ENCODE measurements at regions not wholly inside any gene's neighbourhood (a gene's known extent, or its start where the extent isn't known, plus 50 kb on each side); places are given as distances from the start of the nearest gene placed in this dataset.

GRCh38 chr18:2139691-2140090, 431.6 kb downstream of the METTL4 start:
- TF ChIP-seq, protein P1, sequence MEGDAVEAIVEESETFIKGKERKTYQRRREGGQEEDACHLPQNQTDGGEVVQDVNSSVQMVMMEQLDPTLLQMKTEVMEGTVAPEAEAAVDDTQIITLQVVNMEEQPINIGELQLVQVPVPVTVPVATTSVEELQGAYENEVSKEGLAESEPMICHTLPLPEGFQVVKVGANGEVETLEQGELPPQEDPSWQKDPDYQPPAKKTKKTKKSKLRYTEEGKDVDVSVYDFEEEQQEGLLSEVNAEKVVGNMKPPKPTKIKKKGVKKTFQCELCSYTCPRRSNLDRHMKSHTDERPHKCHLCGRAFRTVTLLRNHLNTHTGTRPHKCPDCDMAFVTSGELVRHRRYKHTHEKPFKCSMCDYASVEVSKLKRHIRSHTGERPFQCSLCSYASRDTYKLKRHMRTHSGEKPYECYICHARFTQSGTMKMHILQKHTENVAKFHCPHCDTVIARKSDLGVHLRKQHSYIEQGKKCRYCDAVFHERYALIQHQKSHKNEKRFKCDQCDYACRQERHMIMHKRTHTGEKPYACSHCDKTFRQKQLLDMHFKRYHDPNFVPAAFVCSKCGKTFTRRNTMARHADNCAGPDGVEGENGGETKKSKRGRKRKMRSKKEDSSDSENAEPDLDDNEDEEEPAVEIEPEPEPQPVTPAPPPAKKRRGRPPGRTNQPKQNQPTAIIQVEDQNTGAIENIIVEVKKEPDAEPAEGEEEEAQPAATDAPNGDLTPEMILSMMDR (IDR thresholded peaks at IDR 0.05; ENCODE audit: low read depth, low read length, missing control alignments) = no peak
- Histone ChIP-seq H3K36me3 (replicated peaks) (no peaks in the 10 kb centered on the region), H3K4me3 (ENCODE audit: low read depth, low read length) (no peak overlapping the region), H3K27me3 (replicated peaks) (no peaks in the 10 kb centered on the region), H3K27ac (no peak overlapping the region)
- no peak for DNase-seq
- in situ Hi-C loops (cut with HindIII; ENCODE audit: low pct_ligation_motif_present, low sequenced_read_pairs) = no loop called here

DNA sequence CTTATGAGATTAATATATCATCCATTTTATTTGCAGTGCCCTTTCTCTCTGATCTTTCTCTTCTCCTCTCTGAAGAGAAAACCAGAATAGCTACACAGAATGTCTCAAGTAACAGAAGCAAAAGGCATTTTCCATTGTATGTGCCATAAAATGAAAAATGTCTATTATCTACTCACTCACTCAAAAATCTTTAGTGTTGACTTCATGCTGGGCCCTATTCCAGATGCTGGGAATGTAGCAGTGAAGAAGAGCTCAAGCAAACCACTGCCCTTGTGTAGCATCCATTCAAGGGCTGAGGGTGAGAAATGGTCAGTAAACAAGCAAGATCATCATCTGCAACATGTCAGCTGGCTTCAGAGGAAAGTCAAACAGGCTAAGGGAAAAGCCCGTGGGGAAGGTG, 427.7 kb downstream of the METTL4 start:
- H3K27ac ChIP-seq = no peak overlapping the region
- TF ChIP-seq, protein P1 (IDR thresholded peaks at IDR 0.05; ENCODE audit: low read depth, low read length, missing control alignments) = no peak
- no peak for DNase-seq
- no peaks in the 10 kb centered on the region for H3K36me3 ChIP-seq (replicated peaks)
- in situ Hi-C loops (cut with HindIII; ENCODE audit: low pct_ligation_motif_present, low sequenced_read_pairs) = no loop called here
- no peaks in the 10 kb centered on the region for H3K27me3 ChIP-seq (replicated peaks)
- no peak overlapping the region for H3K4me3 ChIP-seq (ENCODE audit: low read depth, low read length)

DNA sequence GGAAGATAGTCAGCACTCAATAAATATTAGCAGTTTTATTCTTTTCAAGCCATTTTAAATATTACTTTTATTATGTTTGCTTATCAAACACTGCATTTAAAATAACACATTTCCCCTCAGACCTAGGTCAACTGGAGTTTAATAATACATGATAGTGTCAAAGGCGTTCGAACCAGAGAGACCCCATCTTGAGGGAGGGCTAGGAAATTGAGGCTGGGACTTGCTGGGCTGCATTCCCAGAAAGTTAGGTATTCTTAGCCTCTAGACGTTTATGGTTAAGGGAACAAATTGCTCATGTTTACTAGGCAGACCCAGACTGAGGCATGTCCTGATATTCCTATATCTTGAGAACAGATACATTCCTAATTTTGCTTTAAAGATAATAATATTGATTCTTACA, 426.5 kb downstream of the METTL4 start:
- no peaks in the 10 kb centered on the region for H3K27me3 ChIP-seq (replicated peaks)
- no peaks in the 10 kb centered on the region for H3K36me3 ChIP-seq (replicated peaks)
- H3K27ac ChIP-seq = no peak overlapping the region
- no peak for DNase-seq
- H3K4me3 ChIP-seq (ENCODE audit: low read depth, low read length) = no peak overlapping the region
- in situ Hi-C loops (cut with HindIII; ENCODE audit: low pct_ligation_motif_present, low sequenced_read_pairs) = no loop called here
- TF ChIP-seq, protein P1 (IDR thresholded peaks at IDR 0.05; ENCODE audit: low read depth, low read length, missing control alignments) = no peak

DNA sequence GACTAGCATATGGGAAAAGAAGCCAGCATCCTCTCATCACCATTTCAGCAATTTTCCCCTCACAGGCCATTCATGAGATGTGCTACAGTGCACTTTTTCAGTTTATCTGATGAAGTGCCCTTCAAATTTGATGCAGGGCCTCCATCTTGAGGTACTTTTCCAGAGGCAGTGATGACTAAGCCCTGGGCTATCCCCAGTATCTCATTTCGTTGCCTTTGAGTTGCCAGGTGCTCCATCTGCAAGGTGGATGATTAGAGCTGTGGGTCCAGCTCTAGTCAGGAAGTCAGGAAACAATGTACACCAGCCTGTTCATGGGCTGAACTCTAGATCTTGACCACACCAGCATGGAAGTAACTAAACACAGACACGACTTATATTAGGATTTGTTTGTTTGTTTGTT, 425.2 kb downstream of the METTL4 start:
- DNase-seq = no peak
- in situ Hi-C loops (cut with HindIII; ENCODE audit: low pct_ligation_motif_present, low sequenced_read_pairs) = no loop called here
- Histone ChIP-seq H3K36me3 (replicated peaks) (no peaks in the 10 kb centered on the region), H3K27me3 (replicated peaks) (no peaks in the 10 kb centered on the region), H3K27ac (no peak overlapping the region), H3K4me3 (ENCODE audit: low read depth, low read length) (no peak overlapping the region)
- TF ChIP-seq, protein P1 (IDR thresholded peaks at IDR 0.05; ENCODE audit: low read depth, low read length, missing control alignments) = no peak

DNA sequence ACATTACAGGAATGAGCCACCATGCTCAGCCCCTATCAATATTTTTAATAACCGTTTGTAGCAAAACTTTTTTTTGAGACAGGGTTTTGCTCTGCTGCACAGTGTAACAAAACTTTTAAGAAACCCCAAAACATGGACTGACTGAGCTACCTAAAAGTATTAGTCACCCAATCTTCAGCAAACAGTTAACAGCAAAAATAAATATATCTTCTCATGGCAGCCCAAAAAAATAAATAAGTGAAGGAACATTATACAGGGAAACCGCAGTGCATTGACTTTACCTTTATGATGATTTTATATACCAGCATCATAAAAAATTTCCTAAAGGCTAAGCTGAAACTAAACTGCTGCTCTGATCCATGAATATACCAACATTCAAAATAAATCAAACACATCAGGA, 424.6 kb downstream of the METTL4 start:
- no peak overlapping the region for H3K27ac ChIP-seq
- no peaks in the 10 kb centered on the region for H3K27me3 ChIP-seq (replicated peaks)
- TF ChIP-seq, protein P1 (IDR thresholded peaks at IDR 0.05; ENCODE audit: low read depth, low read length, missing control alignments) = no peak
- in situ Hi-C loops (cut with HindIII; ENCODE audit: low pct_ligation_motif_present, low sequenced_read_pairs) = no loop called here
- no peaks in the 10 kb centered on the region for H3K36me3 ChIP-seq (replicated peaks)
- H3K4me3 ChIP-seq (ENCODE audit: low read depth, low read length) = no peak overlapping the region
- DNase-seq = no peak

GRCh38 chr18:2147476-2148230, 423.7 kb downstream of the METTL4 start:
- Histone ChIP-seq H3K27ac (no peak overlapping the region), H3K36me3 (replicated peaks) (no peaks in the 10 kb centered on the region), H3K4me3 (ENCODE audit: low read depth, low read length) (no peak overlapping the region), H3K27me3 (replicated peaks) (no peaks in the 10 kb centered on the region)
- in situ Hi-C loops (cut with HindIII; ENCODE audit: low pct_ligation_motif_present, low sequenced_read_pairs) = no loop called here
- TF ChIP-seq, protein P1 (IDR thresholded peaks at IDR 0.05; ENCODE audit: low read depth, low read length, missing control alignments) = no peak
- no peak for DNase-seq
